Tibial nerve (tissue), 4 donors: ENCODE measurements at regions not wholly inside any gene's neighbourhood (a gene's known extent, or its start where the extent isn't known, plus 50 kb on each side); places are given as distances from the start of the nearest gene placed in this dataset.
"Not testable (repeated sequence)": the region's sequence is repeated elsewhere in the genome, so short reads cannot be mapped to it uniquely, and the experiment has no call there.

Experiments
- DNase-seq, 2 donors: peaks; one replicate each; pipeline ENCODE4 v3.0.0-alpha.2; 2019; ENCODE audit warnings: low spot score in 2 of 2
- H3K27ac ChIP-seq, 4 donors: fragments of 200-600 bp; sonication (generic) in 3 of 4; one replicate each; pipeline ENCODE4 v1.5.1; 2017 to 2019; ENCODE audit warnings: mild to moderate bottlenecking in 1 of 4
- H3K27me3 ChIP-seq, 2 donors: fragments of 200-600 bp; sonication (generic) in 1 of 2; one replicate each; pipeline versions ENCODE4 v1.5.1 to v1.6.0; 2017 to 2019
- H3K36me3 ChIP-seq, 3 donors: fragments of 200-600 bp; sonication (generic); one replicate each; pipeline ENCODE4 v1.5.1; 2018 to 2019
- H3K4me1 ChIP-seq, 4 donors: fragments of 200-600 bp; sonication (generic) in 3 of 4; one replicate each; pipeline ENCODE4 v1.5.1; 2017 to 2019
- H3K4me3 ChIP-seq, 4 donors: fragments of 200-600 bp; sonication (generic) in 3 of 4; one replicate each; pipeline ENCODE4 v1.5.1; 2017 to 2019; ENCODE audit warnings: mild to moderate bottlenecking in 1 of 4, moderate library complexity in 1 of 4
- H3K9me3 ChIP-seq, 4 donors: fragments of 200-600 bp; sonication (generic) in 3 of 4; one replicate each; pipeline ENCODE4 v1.5.1; 2017 to 2019
- CTCF ChIP-seq, 5 experiments: fragments of 200-600 bp in 3 of 5; fragments of 450-650 bp in 2 of 5; sonication (generic) in 3 of 5; IDR thresholded peaks; one replicate each; pipeline ENCODE4 v1.5.1; 2016 to 2019; ENCODE audit warnings: antibody characterized with exemption in 5 of 5, mild to moderate bottlenecking in 3 of 5, moderate library complexity in 2 of 5
- EP300 ChIP-seq, 2 donors: sonication (generic); formaldehyde crosslinking; IDR thresholded peaks; one replicate each; pipeline ENCODE4 v1.6.1; 2017; ENCODE audit warnings: antibody characterized with exemption in 2 of 2, mild to moderate bottlenecking in 1 of 2
- POLR2A ChIP-seq, 2 donors: fragments of 450-650 bp; IDR thresholded peaks; one replicate each; pipeline ENCODE4 v1.6.1; 2017; ENCODE audit warnings: antibody characterized with exemption in 2 of 2, mild to moderate bottlenecking in 2 of 2, moderate library complexity in 2 of 2
- WGBS, 2 donors: methylation state at CpG; one replicate each; pipeline ENCODE4 v1.1.5; 2018; 5-methylcytosine and 5-hydroxymethylcytosine counted together

- no peak for TF ChIP-seq EP300 (IDR thresholded peaks at IDR 0.05)
- no peak for TF ChIP-seq CTCF (IDR thresholded peaks at IDR 0.05)
- no peak for TF ChIP-seq POLR2A (IDR thresholded peaks at IDR 0.05)
- H3K27ac ChIP-seq: no peak overlapping the region
- no peaks in the 10 kb centered on the region for H3K4me1 ChIP-seq
- H3K9me3 ChIP-seq: no peaks in the 10 kb centered on the region
- WGBS, 2 donors: 67 to 78% methylated on average over 8 of the region's 8 CpGs
- no peaks in the 10 kb centered on the region for H3K27me3 ChIP-seq
- no peak overlapping the region for H3K4me3 ChIP-seq
- no peaks in the 10 kb centered on the region for H3K36me3 ChIP-seq
- DNase-seq: no peak
Observed at GRCh38 chr18:24611075-24611474, 150.6 kb downstream of the HRH4 start.

DNA sequence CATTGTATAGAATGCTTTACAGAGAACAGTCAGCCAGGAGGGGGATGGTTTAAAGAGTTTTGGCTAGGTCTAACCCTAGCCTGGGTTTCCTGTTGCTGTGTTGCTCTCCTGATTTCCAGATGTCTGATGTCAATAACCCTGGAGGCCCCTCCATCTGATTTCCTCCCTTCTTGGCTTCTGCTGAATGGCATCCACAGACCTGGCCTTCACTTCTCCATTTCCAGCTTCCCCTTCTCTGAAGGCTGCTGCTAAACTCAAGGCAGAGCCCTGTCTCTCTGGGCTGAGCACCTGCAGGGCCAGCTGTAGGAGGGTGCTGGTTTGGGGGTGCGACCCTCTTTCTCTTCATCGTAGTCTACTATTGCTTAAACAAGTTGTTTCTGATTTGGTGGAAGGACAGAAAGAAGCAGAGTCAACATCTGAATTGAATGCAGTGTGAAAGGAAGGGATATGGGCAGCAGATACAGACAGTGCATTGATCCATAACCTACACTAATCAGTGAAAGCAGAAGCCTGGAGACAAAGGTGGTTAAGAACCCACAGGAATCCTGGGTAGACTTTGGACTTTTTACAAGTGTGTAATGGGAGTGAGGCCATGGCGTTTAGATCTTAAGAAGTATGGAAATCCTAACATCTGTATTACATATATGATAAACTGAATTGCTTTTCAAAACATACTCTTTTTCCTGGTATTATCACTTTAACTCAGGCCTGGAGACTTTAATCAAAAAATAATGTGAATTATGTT, 153.6 kb downstream of the HRH4 start:
- no peaks in the 10 kb centered on the region for H3K27me3 ChIP-seq
- TF ChIP-seq EP300 (IDR thresholded peaks at IDR 0.05) (no peak), POLR2A (IDR thresholded peaks at IDR 0.05) (no peak), CTCF (IDR thresholded peaks at IDR 0.05) (no peak)
- no peaks in the 10 kb centered on the region for H3K36me3 ChIP-seq
- no peaks in the 10 kb centered on the region for H3K4me1 ChIP-seq
- no peak for DNase-seq
- no peaks in the 10 kb centered on the region for H3K9me3 ChIP-seq
- H3K27ac ChIP-seq: no peak overlapping the region
- 71 to 74% methylated on average over 3 of the region's 3 CpGs for WGBS, 2 donors
- no peak overlapping the region for H3K4me3 ChIP-seq

GRCh38 chr18:24616653-24617052, 156.2 kb downstream of the HRH4 start:
- no peaks in the 10 kb centered on the region for H3K4me1 ChIP-seq
- no peaks in the 10 kb centered on the region for H3K27me3 ChIP-seq
- DNase-seq: no peak
- TF ChIP-seq POLR2A (IDR thresholded peaks at IDR 0.05) (no peak), EP300 (IDR thresholded peaks at IDR 0.05) (no peak)
- H3K9me3 ChIP-seq: no peaks in the 10 kb centered on the region
- no peak overlapping the region for H3K27ac ChIP-seq
- WGBS, 2 donors: 30 to 51% methylated on average over 3 of the region's 3 CpGs
- H3K4me3 ChIP-seq: no peak overlapping the region
- H3K36me3 ChIP-seq: no peaks in the 10 kb centered on the region

DNA sequence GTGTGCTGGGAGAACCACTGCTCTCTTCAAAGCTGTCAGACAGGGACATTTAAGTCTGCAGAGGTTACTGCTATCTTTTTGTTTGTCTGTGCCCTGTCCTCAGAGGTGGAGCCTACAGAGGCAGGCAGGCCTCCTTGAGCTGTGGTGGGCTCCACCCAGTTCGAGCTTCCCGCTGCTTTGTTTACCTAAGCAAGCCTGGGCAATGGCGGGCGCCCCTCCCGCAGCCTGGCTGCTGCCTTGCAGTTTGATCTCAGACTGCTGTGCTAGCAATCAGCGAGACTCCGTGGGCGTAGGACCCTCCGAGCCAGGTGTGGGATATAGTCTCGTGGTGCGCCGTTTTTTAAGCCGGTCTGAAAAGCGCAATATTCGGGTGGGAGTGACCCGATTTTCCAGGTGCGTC, 164.0 kb downstream of the HRH4 start:
- not testable (repeated sequence) for H3K4me1 ChIP-seq, H3K27me3 ChIP-seq, H3K9me3 ChIP-seq, H3K4me3 ChIP-seq, H3K27ac ChIP-seq, DNase-seq, H3K36me3 ChIP-seq
- WGBS, 2 donors: 71 to 74% methylated on average over 12 to 13 of the region's 17 CpGs

GRCh38 chr18:24627644-24628315, 167.3 kb downstream of the HRH4 start:
- no peaks in the 10 kb centered on the region for H3K27me3 ChIP-seq
- 55 to 59% methylated on average over 4 of the region's 4 CpGs for WGBS, 2 donors
- no peaks in the 10 kb centered on the region for H3K9me3 ChIP-seq
- no peak for TF ChIP-seq CTCF (IDR thresholded peaks at IDR 0.05)
- no peak for TF ChIP-seq POLR2A (IDR thresholded peaks at IDR 0.05)
- TF ChIP-seq EP300 (IDR thresholded peaks at IDR 0.05): no peak
- H3K4me3 ChIP-seq: no peak overlapping the region
- no peaks in the 10 kb centered on the region for H3K36me3 ChIP-seq
- no peak for DNase-seq
- no peak overlapping the region for H3K27ac ChIP-seq
- H3K4me1 ChIP-seq: peaks cover 0 to 6% (median 0%) of the 10 kb centered on the region in 4 donors

DNA sequence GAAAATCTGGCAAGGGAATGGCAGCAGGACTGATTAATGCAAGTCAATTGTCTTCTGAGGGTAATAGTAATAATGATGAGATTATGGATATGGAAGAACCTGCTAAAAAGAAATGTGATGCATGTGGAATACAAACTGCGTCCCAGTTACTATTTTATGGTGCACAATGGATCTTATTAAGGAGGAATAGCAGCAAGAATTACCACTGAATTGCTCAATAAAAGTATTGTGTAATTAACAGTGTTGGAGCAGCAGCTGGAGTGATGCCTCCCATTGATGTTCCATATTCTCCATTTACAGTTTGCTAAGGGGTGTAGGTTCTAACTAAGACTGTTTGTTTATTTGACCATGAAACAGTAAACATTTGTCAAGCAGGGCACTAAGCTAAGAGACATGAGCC, 167.9 kb downstream of the HRH4 start:
- TF ChIP-seq POLR2A (IDR thresholded peaks at IDR 0.05): no peak
- no peak for TF ChIP-seq CTCF (IDR thresholded peaks at IDR 0.05)
- TF ChIP-seq EP300 (IDR thresholded peaks at IDR 0.05): no peak
- no peak for DNase-seq
- WGBS, 2 donors: 46 to 75% methylated on average over 1 of the region's 1 CpG

More for the DNA sequence above, 167.9 kb downstream of the HRH4 start:
- no peak overlapping the region for H3K4me3 ChIP-seq
- H3K9me3 ChIP-seq: no peaks in the 10 kb centered on the region
- no peaks in the 10 kb centered on the region for H3K27me3 ChIP-seq
- H3K27ac ChIP-seq: no peak overlapping the region
- H3K36me3 ChIP-seq: no peaks in the 10 kb centered on the region
- H3K4me1 ChIP-seq: peaks cover 0 to 6% (median 0%) of the 10 kb centered on the region in 4 donors
